ENCODE measurements at regions not wholly inside any gene's neighbourhood (a gene's known extent, or its start where the extent isn't known, plus 50 kb on each side); places are given as distances from the start of the nearest gene placed in this dataset.

DNA sequence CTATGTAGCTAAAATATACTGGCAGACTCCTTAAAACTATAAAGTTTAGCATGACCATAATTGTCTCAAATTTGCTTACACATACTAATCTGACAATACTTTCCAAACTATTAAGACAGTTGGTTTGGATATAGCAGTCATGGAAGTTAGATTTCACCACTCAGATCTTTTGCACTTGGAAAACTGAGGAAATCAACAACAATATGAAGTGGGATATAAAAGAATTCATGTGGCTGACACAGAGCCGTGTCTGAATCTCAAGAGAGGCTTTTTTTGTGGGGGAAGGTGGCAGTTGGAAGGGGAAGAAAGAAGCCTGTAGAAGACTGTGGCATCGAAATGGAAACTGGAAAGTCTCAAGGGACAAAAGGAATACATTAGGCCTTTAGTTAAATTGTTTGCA, 166.6 kb upstream of the FLRT2 start:
- no peak for TF ChIP-seq EP300 (IDR thresholded peaks at IDR 0.05; ENCODE audit: low read depth)
- TF ChIP-seq POLR2A (IDR thresholded peaks at IDR 0.05) = no peak
- no peak for TF ChIP-seq POLR2AphosphoS5 (IDR thresholded peaks at IDR 0.05)
- TF ChIP-seq, protein P1, sequence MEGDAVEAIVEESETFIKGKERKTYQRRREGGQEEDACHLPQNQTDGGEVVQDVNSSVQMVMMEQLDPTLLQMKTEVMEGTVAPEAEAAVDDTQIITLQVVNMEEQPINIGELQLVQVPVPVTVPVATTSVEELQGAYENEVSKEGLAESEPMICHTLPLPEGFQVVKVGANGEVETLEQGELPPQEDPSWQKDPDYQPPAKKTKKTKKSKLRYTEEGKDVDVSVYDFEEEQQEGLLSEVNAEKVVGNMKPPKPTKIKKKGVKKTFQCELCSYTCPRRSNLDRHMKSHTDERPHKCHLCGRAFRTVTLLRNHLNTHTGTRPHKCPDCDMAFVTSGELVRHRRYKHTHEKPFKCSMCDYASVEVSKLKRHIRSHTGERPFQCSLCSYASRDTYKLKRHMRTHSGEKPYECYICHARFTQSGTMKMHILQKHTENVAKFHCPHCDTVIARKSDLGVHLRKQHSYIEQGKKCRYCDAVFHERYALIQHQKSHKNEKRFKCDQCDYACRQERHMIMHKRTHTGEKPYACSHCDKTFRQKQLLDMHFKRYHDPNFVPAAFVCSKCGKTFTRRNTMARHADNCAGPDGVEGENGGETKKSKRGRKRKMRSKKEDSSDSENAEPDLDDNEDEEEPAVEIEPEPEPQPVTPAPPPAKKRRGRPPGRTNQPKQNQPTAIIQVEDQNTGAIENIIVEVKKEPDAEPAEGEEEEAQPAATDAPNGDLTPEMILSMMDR (IDR thresholded peaks at IDR 0.05) = no peak
- WGBS, 2 donors (ENCODE audit: low coverage in 1 of 2) = 40 to 50% methylated on average over 2 of the region's 2 CpGs
- no peak for DNase-seq
- Histone ChIP-seq H3K4me3 (no peak overlapping the region), H3K9me3 (no peaks in the 10 kb centered on the region), H3K27me3 (no peaks in the 10 kb centered on the region), H3K4me1 (no peaks in the 10 kb centered on the region), H3K36me3 (no peaks in the 10 kb centered on the region), H3K27ac (no peak overlapping the region)
- in situ Hi-C loops (cut with MboI; ENCODE audit: low pct_ligation_motif_present in 1 of 4, low pct_unique_long_range_greater_than_20kb in 1 of 4, low sequenced_read_pairs in 3 of 4) = no loop called here
- intact Hi-C loops (cut with DNase I; ENCODE audit: low total_unique reads) = no loop called here

DNA sequence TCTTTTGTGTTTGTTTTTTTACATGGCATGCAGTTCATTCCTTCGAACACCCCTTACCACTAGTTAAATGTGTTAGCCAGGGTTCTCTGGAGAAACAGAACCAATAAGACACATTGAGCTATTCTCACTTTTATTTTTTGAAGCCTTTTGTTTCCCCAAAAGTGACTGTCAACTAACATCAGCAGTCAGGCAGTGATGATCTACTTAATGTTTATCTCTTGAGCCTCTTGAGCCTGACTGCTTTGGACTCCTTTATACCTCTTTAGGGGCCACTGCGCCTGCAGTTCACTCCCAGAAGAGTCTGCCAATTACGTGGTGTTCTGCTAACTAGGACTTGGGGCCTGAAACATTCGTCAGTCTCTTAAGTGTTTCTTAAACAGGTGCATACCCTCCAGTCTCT, 163.7 kb upstream of the FLRT2 start:
- WGBS, 2 donors (ENCODE audit: low coverage in 1 of 2) = 63 to 81% methylated on average over 1 to 4 of the region's 4 CpGs
- H3K4me1 ChIP-seq = no peaks in the 10 kb centered on the region
- H3K27ac ChIP-seq = no peak overlapping the region
- no peaks in the 10 kb centered on the region for H3K27me3 ChIP-seq
- no peak for DNase-seq
- no peak overlapping the region for H3K4me3 ChIP-seq
- intact Hi-C loops (cut with DNase I; ENCODE audit: low total_unique reads) = no loop called here
- TF ChIP-seq EP300 (IDR thresholded peaks at IDR 0.05; ENCODE audit: low read depth) (no peak), POLR2AphosphoS5 (IDR thresholded peaks at IDR 0.05) (no peak), POLR2A (IDR thresholded peaks at IDR 0.05) (no peak)
- TF ChIP-seq, protein P1 (IDR thresholded peaks at IDR 0.05) = no peak
- H3K36me3 ChIP-seq = no peaks in the 10 kb centered on the region
- in situ Hi-C loops (cut with MboI; ENCODE audit: low pct_ligation_motif_present in 1 of 4, low pct_unique_long_range_greater_than_20kb in 1 of 4, low sequenced_read_pairs in 3 of 4) = no loop called here
- no peaks in the 10 kb centered on the region for H3K9me3 ChIP-seq

DNA sequence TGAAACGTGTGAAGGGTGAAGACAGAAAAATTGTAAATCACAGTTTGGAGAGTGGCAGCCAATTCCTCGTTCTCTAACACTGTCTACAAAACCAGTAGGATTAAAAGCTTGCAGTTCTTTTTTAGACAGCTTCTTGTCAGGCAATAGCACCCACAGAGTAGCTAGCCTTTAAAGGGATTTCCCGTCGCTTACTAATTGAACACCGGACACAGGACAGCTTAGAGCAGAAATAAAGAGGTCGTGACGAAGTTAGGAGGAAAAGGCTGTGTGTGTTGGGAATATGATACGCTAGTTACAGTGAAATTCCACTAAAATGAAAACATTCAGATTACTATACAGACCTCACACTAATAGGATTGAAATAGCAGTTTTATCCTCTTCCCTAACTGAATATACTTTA, 149.1 kb upstream of the FLRT2 start:
- no peaks in the 10 kb centered on the region for H3K27me3 ChIP-seq
- 74 to 78% methylated on average over 3 to 8 of the region's 8 CpGs for WGBS, 2 donors (ENCODE audit: low coverage in 1 of 2)
- intact Hi-C loops (cut with DNase I; ENCODE audit: low total_unique reads) = no loop called here
- no peak for DNase-seq
- H3K9me3 ChIP-seq = no peaks in the 10 kb centered on the region
- no peak for TF ChIP-seq POLR2A (IDR thresholded peaks at IDR 0.05)
- TF ChIP-seq POLR2AphosphoS5 (IDR thresholded peaks at IDR 0.05) = no peak
- TF ChIP-seq, protein P1 (IDR thresholded peaks at IDR 0.05) = no peak
- TF ChIP-seq EP300 (IDR thresholded peaks at IDR 0.05; ENCODE audit: low read depth) = no peak
- no peaks in the 10 kb centered on the region for H3K4me1 ChIP-seq
- H3K36me3 ChIP-seq = no peaks in the 10 kb centered on the region
- no peak overlapping the region for H3K4me3 ChIP-seq
- no peak overlapping the region for H3K27ac ChIP-seq
- in situ Hi-C loops (cut with MboI; ENCODE audit: low pct_ligation_motif_present in 1 of 4, low pct_unique_long_range_greater_than_20kb in 1 of 4, low sequenced_read_pairs in 3 of 4) = no loop called here

DNA sequence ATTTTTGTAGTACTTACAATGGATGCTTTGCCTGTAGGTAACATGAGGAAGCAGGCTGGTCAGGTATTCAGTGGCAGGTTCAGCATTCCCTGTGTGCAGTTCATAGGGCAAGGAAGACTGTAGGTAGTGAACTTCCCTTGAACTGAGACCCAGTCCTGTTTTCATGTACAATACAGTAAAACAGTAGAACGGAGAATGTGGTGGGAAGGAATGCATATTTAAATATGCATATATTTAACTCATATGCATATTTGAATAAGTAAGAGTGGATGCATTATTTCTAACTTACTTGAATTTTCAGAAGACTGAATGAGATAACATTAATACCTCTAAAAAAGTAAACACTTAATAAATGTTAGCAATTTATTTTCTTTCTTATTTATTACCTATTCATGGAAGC, 147.6 kb upstream of the FLRT2 start:
- WGBS, 2 donors (ENCODE audit: low coverage in 1 of 2) = 86 to 100% methylated on average over 1 of the region's 1 CpG
- no peak for DNase-seq
- no peaks in the 10 kb centered on the region for H3K27me3 ChIP-seq
- H3K4me3 ChIP-seq = no peak overlapping the region
- in situ Hi-C loops (cut with MboI; ENCODE audit: low pct_ligation_motif_present in 1 of 4, low pct_unique_long_range_greater_than_20kb in 1 of 4, low sequenced_read_pairs in 3 of 4) (no loop called here), intact Hi-C loops (cut with DNase I; ENCODE audit: low total_unique reads) (no loop called here)
- TF ChIP-seq POLR2AphosphoS5 (IDR thresholded peaks at IDR 0.05) (no peak), POLR2A (IDR thresholded peaks at IDR 0.05) (no peak), EP300 (IDR thresholded peaks at IDR 0.05; ENCODE audit: low read depth) (no peak)
- TF ChIP-seq, protein P1 (IDR thresholded peaks at IDR 0.05) = no peak
- no peaks in the 10 kb centered on the region for H3K9me3 ChIP-seq
- no peak overlapping the region for H3K27ac ChIP-seq
- H3K4me1 ChIP-seq = no peaks in the 10 kb centered on the region
- no peaks in the 10 kb centered on the region for H3K36me3 ChIP-seq

Measured in transverse colon (tissue), 4 donors.